ENCODE measurements at regions not wholly inside any gene's neighbourhood (a gene's known extent, or its start where the extent isn't known, plus 50 kb on each side); places are given as distances from the start of the nearest gene placed in this dataset.
"Not testable (repeated sequence)": the region's sequence is repeated elsewhere in the genome, so short reads cannot be mapped to it uniquely, and the experiment has no call there.

- no peak for DNase-seq (ENCODE audit: low spot score in 2 of 2)
- Mint-ChIP-seq H3K36me3 (no peaks in the 10 kb centered on the region), H3K27ac (no peak overlapping the region), H3K9me3 (no peaks in the 10 kb centered on the region)
- no peak for ATAC-seq
These were observed 52.3 kb upstream of the PTPN12 start for GRCh38 chr7:77484785-77485184.

GRCh38 chr7:77482015-77482414 lies 55.1 kb upstream of the PTPN12 start:
- H3K27ac Mint-ChIP-seq, result no peak overlapping the region
- H3K36me3 Mint-ChIP-seq, result no peaks in the 10 kb centered on the region
- H3K9me3 Mint-ChIP-seq, result no peaks in the 10 kb centered on the region
- DNase-seq (ENCODE audit: low spot score in 2 of 2) (no peak), ATAC-seq (no peak)

GRCh38 chr7:77481615-77482014 lies 55.5 kb upstream of the PTPN12 start:
- H3K9me3 Mint-ChIP-seq, result no peaks in the 10 kb centered on the region
- no peak overlapping the region for H3K27ac Mint-ChIP-seq
- DNase-seq (ENCODE audit: low spot score in 2 of 2), result no peak
- no peak for ATAC-seq
- no peaks in the 10 kb centered on the region for H3K36me3 Mint-ChIP-seq

GRCh38 chr7:77480102-77480627 lies 56.9 kb upstream of the PTPN12 start:
- ATAC-seq, H3K27ac Mint-ChIP-seq, H3K9me3 Mint-ChIP-seq: not testable (repeated sequence)

GRCh38 chr7:77479536-77480088 lies 57.5 kb upstream of the PTPN12 start:
- Mint-ChIP-seq H3K27ac (peak overlapping the region in 1 of 2 donors; percentile 40), H3K36me3 (no peaks in the 10 kb centered on the region), H3K9me3 (no peaks in the 10 kb centered on the region)
- DNase-seq (ENCODE audit: low spot score in 2 of 2) (no peak), ATAC-seq (no peak)

More at GRCh38 chr7:77480102-77480627, 56.9 kb upstream of the PTPN12 start:
- not testable (repeated sequence) for DNase-seq (ENCODE audit: low spot score in 2 of 2); H3K36me3 Mint-ChIP-seq

DNA sequence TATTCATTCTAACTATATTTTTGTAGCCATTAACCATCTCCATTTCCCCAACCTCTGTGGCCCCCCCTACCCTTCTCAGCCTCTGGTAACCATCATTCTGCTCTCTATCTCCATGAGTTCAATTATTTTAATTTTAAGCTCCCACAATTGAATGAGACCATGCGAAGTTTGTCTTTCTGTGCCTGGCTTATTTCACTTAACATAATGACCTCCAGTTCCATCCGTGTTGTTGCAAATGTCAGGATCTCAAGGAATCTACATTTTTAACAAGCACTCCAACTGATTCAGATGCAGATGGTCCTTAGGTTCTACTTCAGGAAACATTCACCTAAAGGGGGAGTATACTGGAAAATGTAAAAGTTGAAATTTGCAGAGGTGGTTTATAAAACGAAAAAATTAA lies 60.2 kb upstream of the PTPN12 start:
- ATAC-seq (no peak), DNase-seq (ENCODE audit: low spot score in 2 of 2) (no peak)
- no peaks in the 10 kb centered on the region for H3K9me3 Mint-ChIP-seq
- H3K27ac Mint-ChIP-seq, result no peak overlapping the region
- no peaks in the 10 kb centered on the region for H3K36me3 Mint-ChIP-seq

GRCh38 chr7:77475181-77475580 lies 59.0 kb upstream of the GSAP start:
- ATAC-seq (no peak), DNase-seq (ENCODE audit: low spot score in 2 of 2) (no peak)
- no peak overlapping the region for H3K27ac Mint-ChIP-seq
- no peaks in the 10 kb centered on the region for H3K9me3 Mint-ChIP-seq
- no peaks in the 10 kb centered on the region for H3K36me3 Mint-ChIP-seq

- Mint-ChIP-seq H3K9me3 (no peaks in the 10 kb centered on the region), H3K27ac (no peak overlapping the region), H3K36me3 (no peaks in the 10 kb centered on the region)
- DNase-seq (ENCODE audit: low spot score in 2 of 2) (no peak), ATAC-seq (no peak)
These were observed 58.6 kb upstream of the GSAP start for GRCh38 chr7:77474756-77475155.

DNA sequence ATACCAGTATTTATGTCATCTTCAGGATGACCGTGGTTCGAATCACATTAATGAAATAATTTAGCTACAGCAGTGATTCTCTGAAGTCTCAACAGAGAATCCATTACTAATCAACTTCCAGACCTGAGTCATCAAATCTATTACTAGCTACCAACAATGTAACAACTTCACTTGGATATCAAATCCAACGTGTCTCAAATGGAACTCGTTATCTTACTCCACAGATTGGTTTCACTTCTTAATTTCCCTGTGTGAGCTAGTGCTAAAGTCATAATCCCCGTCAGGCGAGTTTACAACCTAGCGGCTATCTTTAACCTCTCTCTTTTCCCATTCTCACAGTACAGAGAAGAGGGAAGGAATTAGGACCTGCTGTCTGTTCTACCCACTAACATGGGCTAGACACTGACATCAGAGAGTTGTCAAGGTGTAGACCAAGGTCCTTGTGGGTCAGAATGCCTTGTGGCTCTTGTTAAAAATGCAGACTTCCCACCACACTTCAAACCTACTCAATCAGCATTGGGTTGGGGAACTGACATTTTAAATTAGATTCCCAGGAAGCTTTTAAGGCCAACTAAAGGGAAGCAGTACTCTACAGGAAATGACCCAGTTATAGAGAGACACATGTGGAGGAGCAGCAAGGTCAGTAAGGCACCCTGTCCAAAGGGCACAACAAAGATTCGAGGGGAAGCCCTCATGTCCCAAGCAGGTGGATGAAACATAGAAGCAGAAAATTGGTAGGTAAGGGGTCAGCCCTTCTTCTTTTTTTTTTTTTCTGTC lies 57.3 kb upstream of the GSAP start:
- Mint-ChIP-seq H3K27ac (peak overlapping the region in 1 of 2 donors; percentile 59), H3K36me3 (no peaks in the 10 kb centered on the region), H3K9me3 (peaks cover 0 to 5% of the 10 kb centered on the region in 2 donors)
- DNase-seq (ENCODE audit: low spot score in 2 of 2), result no peak
- no peak for ATAC-seq

DNA sequence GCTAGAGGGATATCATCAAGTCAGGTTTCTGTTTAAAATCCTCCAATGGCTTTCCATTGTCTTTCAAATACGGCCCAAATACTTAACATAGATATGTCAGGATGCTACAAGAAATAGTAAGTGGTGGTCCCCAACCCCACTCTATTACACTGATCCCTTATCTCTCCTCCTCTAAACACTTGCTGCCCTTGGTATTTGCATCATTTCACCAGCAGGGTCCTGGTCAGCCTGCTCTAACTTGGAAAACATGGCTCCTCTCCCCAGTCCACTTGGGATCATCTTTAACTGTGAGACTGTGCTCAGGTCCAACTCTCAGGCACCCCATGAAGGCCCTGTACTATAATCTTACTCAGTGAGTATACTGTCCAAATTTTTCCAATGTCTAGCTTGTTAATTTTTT lies 53.8 kb upstream of the GSAP start:
- no peak overlapping the region for H3K27ac Mint-ChIP-seq
- no peak for DNase-seq (ENCODE audit: low spot score in 2 of 2)
- H3K36me3 Mint-ChIP-seq, result no peaks in the 10 kb centered on the region
- peaks cover 0 to 5% of the 10 kb centered on the region in 2 donors for H3K9me3 Mint-ChIP-seq
- no peak for ATAC-seq

- Mint-ChIP-seq H3K36me3 (no peaks in the 10 kb centered on the region), H3K9me3 (peaks cover 0 to 5% of the 10 kb centered on the region in 2 donors), H3K27ac (no peak overlapping the region)
- DNase-seq (ENCODE audit: low spot score in 2 of 2), result no peak
- no peak for ATAC-seq
These were observed 51.3 kb upstream of the GSAP start for GRCh38 chr7:77467408-77467807.

DNA sequence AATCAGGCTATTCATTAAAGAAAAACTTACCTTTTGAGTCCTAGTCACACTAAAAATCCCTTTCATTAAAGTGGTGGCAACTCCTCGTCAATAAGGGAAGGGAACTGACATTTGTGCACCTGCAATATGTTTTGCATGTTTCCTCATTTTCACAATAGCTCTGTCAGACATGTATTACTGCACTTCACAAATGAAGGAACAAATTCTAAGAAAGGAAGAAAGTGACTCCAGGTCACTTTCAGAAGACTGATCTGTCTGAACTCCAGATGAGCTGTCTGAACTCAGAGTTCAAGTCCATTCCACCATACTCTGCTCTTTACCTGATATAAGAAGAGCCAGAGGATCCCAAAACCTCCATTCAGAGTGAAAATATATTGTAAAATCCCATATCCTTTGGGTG lies 50.3 kb upstream of the GSAP start:
- DNase-seq (ENCODE audit: low spot score in 2 of 2) (no peak), ATAC-seq (no peak)
- no peaks in the 10 kb centered on the region for H3K36me3 Mint-ChIP-seq
- H3K27ac Mint-ChIP-seq, result no peak overlapping the region
- H3K9me3 Mint-ChIP-seq, result peaks cover 0 to 5% of the 10 kb centered on the region in 2 donors

All from activated naive CD4-positive, alpha-beta T cell treated with anti-CD3 and anti-CD28 coated beads, Interleukin-2, amount 50 U/mL, for 72 hours (primary cell).